Tibial nerve (tissue), 4 donors: ENCODE measurements at regions not wholly inside any gene's neighbourhood (a gene's known extent, or its start where the extent isn't known, plus 50 kb on each side); places are given as distances from the start of the nearest gene placed in this dataset.

Experiments
- DNase-seq, 2 donors: peaks; one replicate each; pipeline ENCODE4 v3.0.0-alpha.2; 2019; ENCODE audit warnings: low spot score in 2 of 2
- H3K27ac ChIP-seq, 4 donors: fragments of 200-600 bp; sonication (generic) in 3 of 4; one replicate each; pipeline ENCODE4 v1.5.1; 2017 to 2019; ENCODE audit warnings: mild to moderate bottlenecking in 1 of 4
- H3K27me3 ChIP-seq, 2 donors: fragments of 200-600 bp; sonication (generic) in 1 of 2; one replicate each; pipeline versions ENCODE4 v1.5.1 to v1.6.0; 2017 to 2019
- H3K36me3 ChIP-seq, 3 donors: fragments of 200-600 bp; sonication (generic); one replicate each; pipeline ENCODE4 v1.5.1; 2018 to 2019
- H3K4me1 ChIP-seq, 4 donors: fragments of 200-600 bp; sonication (generic) in 3 of 4; one replicate each; pipeline ENCODE4 v1.5.1; 2017 to 2019
- H3K4me3 ChIP-seq, 4 donors: fragments of 200-600 bp; sonication (generic) in 3 of 4; one replicate each; pipeline ENCODE4 v1.5.1; 2017 to 2019; ENCODE audit warnings: mild to moderate bottlenecking in 1 of 4, moderate library complexity in 1 of 4
- H3K9me3 ChIP-seq, 4 donors: fragments of 200-600 bp; sonication (generic) in 3 of 4; one replicate each; pipeline ENCODE4 v1.5.1; 2017 to 2019
- EP300 ChIP-seq, 2 donors: sonication (generic); formaldehyde crosslinking; IDR thresholded peaks; one replicate each; pipeline ENCODE4 v1.6.1; 2017; ENCODE audit warnings: antibody characterized with exemption in 2 of 2, mild to moderate bottlenecking in 1 of 2
- POLR2A ChIP-seq, 2 donors: fragments of 450-650 bp; IDR thresholded peaks; one replicate each; pipeline ENCODE4 v1.6.1; 2017; ENCODE audit warnings: antibody characterized with exemption in 2 of 2, mild to moderate bottlenecking in 2 of 2, moderate library complexity in 2 of 2
- WGBS, 2 donors: methylation state at CpG; one replicate each; pipeline ENCODE4 v1.1.5; 2018; 5-methylcytosine and 5-hydroxymethylcytosine counted together
- TF ChIP-seq, protein P1 (sequence below), 5 experiments: fragments of 200-600 bp in 3 of 5; fragments of 450-650 bp in 2 of 5; sonication (generic) in 3 of 5; IDR thresholded peaks; one replicate each; pipeline ENCODE4 v1.5.1; 2016 to 2019; ENCODE audit warnings: antibody characterized with exemption in 5 of 5, mild to moderate bottlenecking in 3 of 5, moderate library complexity in 2 of 5

DNA sequence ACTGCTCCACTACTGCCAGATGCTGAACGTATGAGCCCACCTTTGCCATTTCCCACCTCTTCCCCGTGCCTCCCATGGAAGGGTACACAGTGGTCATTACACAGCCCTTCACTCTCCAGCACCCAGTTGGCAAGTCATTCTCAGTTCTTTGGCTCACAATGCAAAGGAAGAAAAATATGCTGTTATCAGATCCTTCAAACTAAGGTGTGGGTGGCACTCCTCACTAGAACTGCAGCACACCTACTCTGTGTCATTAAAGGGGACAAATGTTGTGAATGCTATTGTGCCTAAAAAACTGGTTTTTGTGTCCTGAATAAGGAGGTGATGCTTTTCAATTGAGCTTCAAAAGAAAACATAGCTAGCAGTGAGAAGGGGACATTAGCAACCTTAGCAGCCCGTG, 183.1 kb upstream of the SNX2 start:
- no peaks in the 10 kb centered on the region for H3K9me3 ChIP-seq
- WGBS, 2 donors: 91 to 92% methylated on average over 3 of the region's 3 CpGs
- H3K4me3 ChIP-seq: no peak overlapping the region
- H3K27ac ChIP-seq: no peak overlapping the region
- no peaks in the 10 kb centered on the region for H3K27me3 ChIP-seq
- H3K36me3 ChIP-seq: no peaks in the 10 kb centered on the region
- DNase-seq: no peak
- TF ChIP-seq EP300 (IDR thresholded peaks at IDR 0.05) (no peak), POLR2A (IDR thresholded peaks at IDR 0.05) (no peak)
- TF ChIP-seq, protein P1, sequence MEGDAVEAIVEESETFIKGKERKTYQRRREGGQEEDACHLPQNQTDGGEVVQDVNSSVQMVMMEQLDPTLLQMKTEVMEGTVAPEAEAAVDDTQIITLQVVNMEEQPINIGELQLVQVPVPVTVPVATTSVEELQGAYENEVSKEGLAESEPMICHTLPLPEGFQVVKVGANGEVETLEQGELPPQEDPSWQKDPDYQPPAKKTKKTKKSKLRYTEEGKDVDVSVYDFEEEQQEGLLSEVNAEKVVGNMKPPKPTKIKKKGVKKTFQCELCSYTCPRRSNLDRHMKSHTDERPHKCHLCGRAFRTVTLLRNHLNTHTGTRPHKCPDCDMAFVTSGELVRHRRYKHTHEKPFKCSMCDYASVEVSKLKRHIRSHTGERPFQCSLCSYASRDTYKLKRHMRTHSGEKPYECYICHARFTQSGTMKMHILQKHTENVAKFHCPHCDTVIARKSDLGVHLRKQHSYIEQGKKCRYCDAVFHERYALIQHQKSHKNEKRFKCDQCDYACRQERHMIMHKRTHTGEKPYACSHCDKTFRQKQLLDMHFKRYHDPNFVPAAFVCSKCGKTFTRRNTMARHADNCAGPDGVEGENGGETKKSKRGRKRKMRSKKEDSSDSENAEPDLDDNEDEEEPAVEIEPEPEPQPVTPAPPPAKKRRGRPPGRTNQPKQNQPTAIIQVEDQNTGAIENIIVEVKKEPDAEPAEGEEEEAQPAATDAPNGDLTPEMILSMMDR (IDR thresholded peaks at IDR 0.05): no peak
- no peaks in the 10 kb centered on the region for H3K4me1 ChIP-seq

DNA sequence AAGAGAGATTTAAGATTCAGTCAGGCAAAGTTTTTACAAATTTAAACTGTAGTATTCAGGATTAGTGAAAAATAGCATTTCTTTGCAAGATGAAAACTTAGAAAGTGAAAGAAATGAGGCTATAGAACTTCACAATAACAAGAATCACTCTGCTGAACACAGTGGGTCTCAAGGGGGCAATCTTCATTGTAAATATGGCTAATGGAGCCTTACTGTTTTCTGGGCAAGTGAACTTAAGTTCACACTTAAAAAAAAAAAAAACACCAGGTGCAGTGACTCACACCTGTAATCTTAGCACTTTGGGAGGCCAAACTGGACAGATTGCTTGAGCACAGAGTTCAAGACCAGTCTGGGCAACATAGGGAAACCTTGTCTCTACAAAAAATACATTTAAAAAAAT, 175.9 kb upstream of the SNX2 start:
- H3K9me3 ChIP-seq: peaks cover 0 to 6% (median 0%) of the 10 kb centered on the region in 4 donors
- no peak overlapping the region for H3K4me3 ChIP-seq
- DNase-seq: no peak
- no peak overlapping the region for H3K27ac ChIP-seq
- no peaks in the 10 kb centered on the region for H3K4me1 ChIP-seq
- H3K36me3 ChIP-seq: no peaks in the 10 kb centered on the region
- H3K27me3 ChIP-seq: no peaks in the 10 kb centered on the region
- TF ChIP-seq EP300 (IDR thresholded peaks at IDR 0.05): no peak
- TF ChIP-seq, protein P1 (IDR thresholded peaks at IDR 0.05): no peak
- no peak for TF ChIP-seq POLR2A (IDR thresholded peaks at IDR 0.05)

DNA sequence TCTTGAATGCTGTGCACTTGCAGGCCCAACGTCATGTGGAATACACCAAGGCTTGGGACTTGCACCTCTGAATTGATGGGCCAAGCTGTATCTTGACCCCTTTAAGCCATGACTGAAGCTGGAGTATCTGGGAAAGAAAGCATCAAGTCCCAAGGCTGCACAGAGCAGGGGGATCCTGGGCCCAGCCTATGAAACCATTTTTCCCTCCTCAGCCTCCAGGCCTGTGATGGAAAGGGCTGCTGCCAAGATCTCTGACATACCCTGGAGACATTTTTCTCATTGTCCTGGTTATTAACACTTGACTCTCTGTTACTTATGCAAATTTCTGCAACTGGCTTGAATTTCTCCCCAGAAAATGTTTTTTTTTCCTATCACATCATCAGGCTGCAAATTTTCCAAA, 174.0 kb upstream of the SNX2 start:
- Histone ChIP-seq H3K27me3 (no peaks in the 10 kb centered on the region), H3K36me3 (no peaks in the 10 kb centered on the region), H3K27ac (no peak overlapping the region), H3K9me3 (peaks cover 0 to 6% (median 0%) of the 10 kb centered on the region in 4 donors), H3K4me3 (no peak overlapping the region), H3K4me1 (no peaks in the 10 kb centered on the region)
- TF ChIP-seq POLR2A (IDR thresholded peaks at IDR 0.05): no peak
- TF ChIP-seq EP300 (IDR thresholded peaks at IDR 0.05): no peak
- TF ChIP-seq, protein P1 (IDR thresholded peaks at IDR 0.05): no peak
- no peak for DNase-seq
- 78 to 88% methylated on average over 1 of the region's 1 CpG for WGBS, 2 donors

DNA sequence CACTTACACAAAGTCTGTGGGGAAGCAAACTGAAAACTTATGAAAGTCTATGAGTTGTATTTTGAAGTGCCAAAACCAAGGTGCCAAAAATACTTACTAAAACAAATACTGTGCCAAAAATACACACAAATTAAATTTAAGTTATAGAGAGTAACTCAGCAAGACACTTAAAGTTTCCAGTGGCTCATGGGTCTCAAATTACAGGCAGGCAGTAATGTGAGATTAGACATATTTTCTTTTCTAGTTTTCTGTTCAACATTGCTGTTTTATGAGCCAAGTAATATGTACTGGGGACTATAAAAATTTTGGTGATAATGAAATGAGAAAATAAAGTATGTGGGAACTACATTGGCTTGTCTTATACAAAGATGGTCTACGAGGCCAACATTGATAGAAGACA, 172.2 kb upstream of the SNX2 start:
- Histone ChIP-seq H3K36me3 (no peaks in the 10 kb centered on the region), H3K4me1 (peaks cover 0 to 10% (median 0%) of the 10 kb centered on the region in 4 donors), H3K27ac (no peak overlapping the region), H3K9me3 (peaks cover 0 to 6% (median 0%) of the 10 kb centered on the region in 4 donors), H3K27me3 (no peaks in the 10 kb centered on the region), H3K4me3 (no peak overlapping the region)
- DNase-seq: no peak
- WGBS, 2 donors: 54 to 67% methylated on average over 1 of the region's 1 CpG
- TF ChIP-seq POLR2A (IDR thresholded peaks at IDR 0.05) (no peak), EP300 (IDR thresholded peaks at IDR 0.05) (no peak)
- TF ChIP-seq, protein P1 (IDR thresholded peaks at IDR 0.05): no peak

DNA sequence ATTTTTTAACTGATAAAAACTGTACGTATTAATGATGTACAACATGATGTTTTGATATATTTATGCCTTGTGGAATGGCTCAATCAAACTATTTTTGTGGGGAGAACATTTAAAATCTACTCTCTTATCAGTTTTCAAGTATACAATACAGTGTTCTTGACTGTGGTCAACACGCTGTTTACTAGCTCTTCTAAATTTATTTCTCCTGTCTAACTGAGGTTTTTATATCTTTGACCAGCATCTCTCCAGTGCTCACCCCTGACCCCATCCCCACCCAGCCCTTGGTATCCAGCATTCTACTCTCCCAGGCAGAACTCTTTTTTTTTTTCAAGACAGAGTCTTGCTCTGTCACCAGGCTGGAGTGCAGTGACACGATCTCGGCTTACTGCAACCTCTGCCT, 169.6 kb upstream of the SNX2 start:
- Histone ChIP-seq H3K9me3 (peaks cover 0 to 6% (median 0%) of the 10 kb centered on the region in 4 donors), H3K4me3 (no peak overlapping the region), H3K27me3 (no peaks in the 10 kb centered on the region), H3K36me3 (no peaks in the 10 kb centered on the region), H3K27ac (no peak overlapping the region), H3K4me1 (peaks cover 0 to 10% (median 0%) of the 10 kb centered on the region in 4 donors)
- WGBS, 2 donors: 85 to 87% methylated on average over 4 of the region's 4 CpGs
- TF ChIP-seq POLR2A (IDR thresholded peaks at IDR 0.05) (no peak), EP300 (IDR thresholded peaks at IDR 0.05) (no peak)
- TF ChIP-seq, protein P1 (IDR thresholded peaks at IDR 0.05): no peak
- DNase-seq: no peak
